AG04450 (cell line): ENCODE measurements at regions not wholly inside any gene's neighbourhood (a gene's known extent, or its start where the extent isn't known, plus 50 kb on each side); places are given as distances from the start of the nearest gene placed in this dataset.

Experiments
- CTCF ChIA-PET: fragments of 300-600, 350-600 bp; formaldehyde crosslinking; extraction: SDS; loops from one replicate; lab custom pipeline; 2022; ENCODE audit warnings: antibody characterized with exemption, inconsistent platforms; lab: Charles Lee
- POLR2A ChIA-PET: fragments of 350-600 bp; formaldehyde crosslinking; extraction: SDS; loops from one replicate; lab custom pipeline; 2021; ENCODE audit warnings: antibody characterized with exemption, inconsistent platforms; lab: Yijun Ruan, JAX
- DNase-seq: peaks from one replicate; pipeline ENCODE4 v3.0.0-alpha.2; 2011; ENCODE audit warnings: low read depth, low spot score
- H3K27ac ChIP-seq: one replicate; pipeline ENCODE4 v1.5.1; 2012; ENCODE audit warnings: low read depth, low read length, control low read depth
- H3K27me3 ChIP-seq: one replicate; pipeline ENCODE4 v1.6.0; 2012; ENCODE audit warnings: low read length; ENCODE audit not compliant: control insufficient read depth, insufficient read depth
- H3K4me3 ChIP-seq: 2 replicates; pipeline ENCODE4 v1.5.1; 2011; ENCODE audit warnings: mild to moderate bottlenecking, low read depth, low read length, control low read depth
- H3K9me3 ChIP-seq: 2 replicates; pipeline ENCODE4 v1.5.1; 2012; ENCODE audit warnings: low read length; ENCODE audit not compliant: control insufficient read depth, insufficient read depth
- CTCF ChIP-seq: IDR thresholded peaks from 2 replicates; pipeline ENCODE4 v1.5.1; 2011; ENCODE audit warnings: low read depth, low read length, control low read depth, inconsistent platforms

GRCh38 chrX:114038358-114038757 lies 545.5 kb upstream of the HTR2C start:
- no peak overlapping the region for H3K4me3 ChIP-seq
- H3K27me3 ChIP-seq = no peaks in the 10 kb centered on the region
- no peak for DNase-seq
- CTCF ChIA-PET = no interaction called here
- H3K9me3 ChIP-seq = peaks cover 4% of the 10 kb centered on the region; the same call in 1 of the 2 replicates
- no peak for TF ChIP-seq CTCF
- POLR2A ChIA-PET = no interaction called here
- H3K27ac ChIP-seq = no peak overlapping the region

- ChIA-PET POLR2A (no interaction called here), CTCF (no interaction called here)
- TF ChIP-seq CTCF = no peak
- no peaks in the 10 kb centered on the region for H3K27me3 ChIP-seq
- H3K27ac ChIP-seq = no peak overlapping the region
- no peak overlapping the region for H3K4me3 ChIP-seq
- peaks cover 4% of the 10 kb centered on the region; the same call in 1 of the 2 replicates for H3K9me3 ChIP-seq
- no peak for DNase-seq
These were observed 546.4 kb upstream of the HTR2C start for GRCh38 chrX:114037515-114037914.

- no peak for TF ChIP-seq CTCF
- CTCF ChIA-PET = no interaction called here
- DNase-seq = no peak
These were observed 554.8 kb upstream of the HTR2C start for GRCh38 chrX:114028907-114029662.

GRCh38 chrX:114017086-114017485 lies 566.8 kb upstream of the HTR2C start:
- TF ChIP-seq CTCF = no peak
- ChIA-PET CTCF (no interaction called here), POLR2A (no interaction called here)

More at GRCh38 chrX:114028907-114029662, 554.8 kb upstream of the HTR2C start:
- Histone ChIP-seq H3K27me3 (no peaks in the 10 kb centered on the region), H3K27ac (no peak overlapping the region), H3K9me3 (no peaks in the 10 kb centered on the region), H3K4me3 (no peak overlapping the region)
- POLR2A ChIA-PET = no interaction called here

GRCh38 chrX:114015966-114016365 lies 567.9 kb upstream of the HTR2C start:
- Histone ChIP-seq H3K27me3 (no peaks in the 10 kb centered on the region), H3K4me3 (no peak overlapping the region), H3K27ac (no peak overlapping the region), H3K9me3 (no peaks in the 10 kb centered on the region; the same call in 1 of the 2 replicates)
- ChIA-PET CTCF (interaction anchor here (0.6 kb wide), 1 partner anchor 1461 kb away, joined by 4 read pairs; no protein-coding TSS in a partner anchor), POLR2A (no interaction called here)
- no peak for TF ChIP-seq CTCF
- DNase-seq = no peak

More at GRCh38 chrX:114017086-114017485, 566.8 kb upstream of the HTR2C start:
- no peak for DNase-seq
- H3K9me3 ChIP-seq = no peaks in the 10 kb centered on the region; the same call in 1 of the 2 replicates
- H3K27me3 ChIP-seq = no peaks in the 10 kb centered on the region
- no peak overlapping the region for H3K4me3 ChIP-seq
- H3K27ac ChIP-seq = no peak overlapping the region
